T47D (cell line): ENCODE measurements at regions not wholly inside any gene's neighbourhood (a gene's known extent, or its start where the extent isn't known, plus 50 kb on each side); places are given as distances from the start of the nearest gene placed in this dataset.
"Not testable (repeated sequence)": the region's sequence is repeated elsewhere in the genome, so short reads cannot be mapped to it uniquely, and the experiment has no call there.

Source experiments
- DNase-seq, 2 experiments: peaks; one replicate each; pipeline versions ENCODE4 v3.0.0 to v3.0.0-alpha.2; 2011 to 2012; ENCODE audit warnings: low read depth in 1 of 2, low spot score in 1 of 2
- JUND ChIP-seq: IDR thresholded peaks from 2 replicates; pipeline ENCODE4 v1.6.1; 2012; ENCODE audit warnings: low read depth
- in situ Hi-C: cut with HindIII; loops from 2 replicates; pipeline ENCODE4 v1.10.0; 2016; ENCODE audit warnings: low sequenced_read_pairs, low pct_unique_long_range_greater_than_20kb

DNA sequence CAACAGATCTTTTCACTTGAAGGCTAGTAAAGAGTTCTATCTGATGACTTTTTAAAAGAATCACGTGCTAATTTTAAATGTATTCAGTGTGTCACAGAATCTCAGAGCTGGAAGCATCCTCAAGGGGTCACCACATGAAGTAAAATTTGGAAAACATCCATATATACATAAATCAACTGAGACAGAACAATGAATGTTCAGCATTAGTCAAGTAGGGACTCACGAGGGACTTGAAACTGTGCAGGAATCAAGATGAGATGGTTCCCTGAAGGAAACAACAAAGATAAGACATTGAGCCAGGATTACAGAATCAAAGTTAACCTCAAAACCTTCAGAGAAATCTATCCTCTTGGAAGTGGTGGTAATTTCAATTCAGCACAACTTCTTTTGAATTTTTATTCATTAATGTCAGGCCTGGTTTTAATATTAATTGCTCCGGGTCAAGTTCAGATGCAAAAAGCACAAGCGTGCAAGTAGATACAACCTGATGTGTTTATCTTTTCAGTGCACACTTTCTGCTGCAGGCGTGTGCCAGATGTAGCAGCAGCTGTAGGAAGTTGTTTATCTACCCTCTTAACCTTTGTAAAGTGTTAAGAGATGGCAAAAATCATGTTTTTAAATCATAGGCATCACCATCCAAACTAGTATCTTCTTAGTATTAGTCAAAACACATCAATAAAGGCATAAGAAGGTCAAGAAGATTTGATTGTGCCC lies 87.7 kb upstream of the SRD5A3 start:
- TF ChIP-seq JUND = no peak
- in situ Hi-C loops = no loop called here
- no peak for DNase-seq

DNA sequence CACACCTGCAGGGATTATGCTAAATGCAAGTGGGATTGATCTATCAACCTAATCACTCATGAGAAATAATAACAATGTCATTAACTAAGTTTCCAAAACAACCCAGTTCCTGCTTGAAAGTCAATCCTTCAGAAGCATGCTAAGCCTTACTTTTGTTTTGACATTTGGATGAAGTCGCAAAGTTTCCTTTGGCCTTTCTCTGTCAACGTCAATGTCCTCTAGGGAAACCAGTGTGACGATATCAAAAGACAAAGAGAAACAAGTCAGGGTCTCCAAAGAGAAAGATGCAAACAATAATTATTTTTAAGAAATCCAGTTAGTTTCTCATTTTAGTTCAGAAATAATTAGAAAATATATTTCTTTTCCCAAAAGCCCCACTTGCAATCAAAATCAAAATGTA lies 86.7 kb upstream of the SRD5A3 start:
- no peak for TF ChIP-seq JUND
- in situ Hi-C loops = no loop called here
- DNase-seq = no peak

GRCh38 chr4:55269470-55269869 lies 76.6 kb upstream of the SRD5A3 start:
- no peak for TF ChIP-seq JUND
- in situ Hi-C loops = no loop called here
- DNase-seq = no peak

DNA sequence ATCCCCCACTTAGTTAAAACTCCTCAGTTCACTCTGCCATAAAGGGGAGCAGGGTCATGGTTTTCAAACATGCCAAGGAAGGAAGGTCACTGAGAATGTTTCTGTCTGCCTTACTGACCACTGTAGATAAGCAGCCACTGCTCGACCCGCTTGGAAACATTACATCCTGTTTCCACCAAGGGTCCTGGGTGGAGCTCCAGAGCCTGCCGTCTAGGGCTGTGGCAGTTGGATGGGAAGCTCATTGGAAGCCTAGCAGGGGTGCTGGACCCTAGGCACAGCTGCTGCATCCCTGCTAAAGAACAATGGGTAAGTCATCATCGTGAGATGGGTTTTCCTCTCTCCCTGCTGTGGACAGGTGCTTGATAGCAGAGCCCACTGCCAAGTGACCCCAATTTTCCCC lies 76.0 kb upstream of the SRD5A3 start:
- TF ChIP-seq JUND = no peak
- no peak for DNase-seq
- in situ Hi-C loops = no loop called here

DNA sequence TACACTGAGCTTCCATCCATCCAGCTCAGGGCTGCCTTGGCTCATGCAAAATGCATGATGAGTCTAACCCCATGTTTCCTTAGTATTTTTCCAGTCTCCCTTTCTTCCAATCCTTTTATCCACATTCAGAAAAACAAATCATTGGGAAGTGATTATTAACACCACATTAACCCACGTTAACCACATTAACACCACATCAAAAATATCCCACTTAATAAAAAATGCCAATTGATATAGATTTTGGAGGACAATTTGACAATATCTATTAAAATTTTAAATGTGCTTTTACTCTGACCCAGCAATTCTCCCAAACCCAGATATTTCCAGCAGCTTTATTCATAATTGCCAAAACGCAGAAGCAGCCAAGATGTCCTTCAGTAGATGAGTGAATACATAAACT lies 75.6 kb upstream of the SRD5A3 start:
- DNase-seq = no peak
- in situ Hi-C loops = no loop called here

DNA sequence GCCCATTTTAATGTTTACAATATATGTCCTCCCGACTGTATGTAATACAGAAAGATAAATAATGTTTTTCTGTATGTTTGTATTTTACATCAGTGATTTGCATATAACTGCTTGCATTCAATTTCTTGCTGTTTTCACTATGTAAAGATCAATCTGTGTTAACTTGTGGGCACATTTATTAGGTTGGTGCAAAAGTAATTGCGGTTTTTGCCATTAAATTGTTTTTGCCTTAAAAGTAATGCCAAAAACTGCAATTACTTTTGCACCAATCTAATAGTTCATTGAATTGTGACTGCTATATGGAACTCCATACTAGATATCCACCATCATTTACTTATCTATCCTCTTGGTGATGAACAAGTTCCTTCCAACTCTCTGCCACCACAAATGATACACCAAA lies 73.9 kb upstream of the SRD5A3 start:
- no peak for TF ChIP-seq JUND
- no peak for DNase-seq
- in situ Hi-C loops = no loop called here

More for the DNA sequence above, 75.6 kb upstream of the SRD5A3 start:
- no peak for TF ChIP-seq JUND

DNA sequence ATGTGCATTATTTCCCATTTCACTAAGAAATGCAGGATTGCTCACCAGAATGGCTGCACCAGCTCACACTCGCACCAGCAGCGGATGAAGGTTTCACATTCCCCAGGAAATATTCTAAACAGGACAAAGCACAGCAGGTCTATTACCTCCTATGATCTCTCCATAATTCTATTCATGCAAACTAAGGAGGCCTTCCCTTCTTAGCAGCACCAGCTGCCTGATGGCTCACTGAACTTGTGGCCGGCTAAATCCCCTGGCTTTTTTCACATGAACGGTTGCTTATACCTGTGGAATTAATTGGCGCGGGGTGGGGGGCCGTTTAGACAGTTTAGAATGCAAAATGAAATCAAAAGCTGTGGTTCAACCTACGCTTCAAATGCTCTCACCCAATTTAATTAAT lies 73.5 kb upstream of the SRD5A3 start:
- in situ Hi-C loops = no loop called here
- DNase-seq = no peak
- no peak for TF ChIP-seq JUND

DNA sequence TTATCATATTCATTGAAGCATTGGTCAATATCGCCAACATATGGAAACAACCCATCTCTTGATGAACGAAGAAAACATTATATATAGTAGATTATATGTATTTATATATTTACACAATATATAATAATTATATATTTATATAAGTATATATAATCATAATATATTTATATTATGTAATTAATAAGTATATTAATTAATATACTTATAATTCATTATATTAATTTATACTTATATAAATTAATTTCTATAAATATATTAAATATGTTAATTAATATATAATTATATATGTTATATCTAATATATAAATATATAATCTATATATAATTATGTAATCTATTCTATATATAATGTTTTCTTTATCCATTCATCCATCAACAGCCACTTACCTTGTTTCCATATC lies 69.0 kb upstream of the SRD5A3 start:
- TF ChIP-seq JUND = no peak
- no peak for DNase-seq
- in situ Hi-C loops = no loop called here

GRCh38 chr4:55278316-55278715 lies 67.7 kb upstream of the SRD5A3 start:
- in situ Hi-C loops = no loop called here
- no peak for TF ChIP-seq JUND

GRCh38 chr4:55280474-55280873 lies 65.6 kb upstream of the SRD5A3 start:
- DNase-seq, in situ Hi-C loops: not testable (repeated sequence)

More at GRCh38 chr4:55278316-55278715, 67.7 kb upstream of the SRD5A3 start:
- DNase-seq = no peak

GRCh38 chr4:55281118-55281683 lies 64.8 kb upstream of the SRD5A3 start:
- in situ Hi-C loops, DNase-seq: not testable (repeated sequence)

DNA sequence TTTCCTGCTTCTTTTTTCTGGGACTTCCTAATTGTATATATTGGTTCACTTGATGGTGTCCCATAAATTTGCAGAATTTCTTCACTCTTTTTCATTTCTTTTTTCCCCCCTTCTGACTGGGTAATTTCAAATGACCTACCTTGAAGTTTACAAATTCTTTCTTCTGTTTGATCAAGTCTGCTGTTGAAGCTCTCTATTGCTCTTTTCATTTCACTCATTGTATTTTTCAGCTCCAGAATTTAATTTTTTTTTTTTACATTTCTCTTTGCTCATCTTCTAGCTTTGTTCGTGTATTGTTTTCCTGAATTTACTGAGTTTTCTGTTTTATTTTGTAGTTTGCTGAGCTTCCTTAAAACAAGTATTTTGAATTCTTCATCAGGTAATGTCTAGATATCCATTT lies 61.7 kb upstream of the SRD5A3 start:
- in situ Hi-C loops = no loop called here
- TF ChIP-seq JUND = no peak

DNA sequence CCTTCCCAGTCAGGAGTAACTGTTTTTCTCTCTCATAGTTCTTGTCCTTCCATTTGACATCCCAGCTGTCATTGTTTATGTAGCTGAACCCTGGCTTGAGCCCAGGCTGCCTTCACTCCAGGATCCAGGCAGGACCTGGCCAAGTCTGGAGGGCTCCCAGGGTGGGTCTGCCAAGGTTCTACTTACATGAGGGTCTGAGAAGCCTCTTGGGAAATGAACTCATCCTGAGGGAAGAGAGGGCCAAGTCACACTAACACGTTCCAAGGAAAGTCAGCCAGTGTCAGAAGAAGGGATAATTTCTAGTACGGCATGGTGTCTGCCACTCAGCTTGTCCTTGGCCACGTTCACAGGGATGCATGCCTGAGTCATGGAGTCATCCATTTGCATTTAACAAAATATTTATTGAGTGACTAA lies 54.8 kb upstream of the SRD5A3 start:
- in situ Hi-C loops = no loop called here
- TF ChIP-seq JUND = no peak
- DNase-seq = no peak

More for the DNA sequence above, 61.7 kb upstream of the SRD5A3 start:
- no peak for DNase-seq

- in situ Hi-C loops = no loop called here
- TF ChIP-seq JUND = no peak
- no peak for DNase-seq
Measured at GRCh38 chr4:55296096-55296495, 49.9 kb upstream of the SRD5A3 start.
